GM12891 (cell line): ENCODE measurements at regions not wholly inside any gene's neighbourhood (a gene's known extent, or its start where the extent isn't known, plus 50 kb on each side); places are given as distances from the start of the nearest gene placed in this dataset.
A peak's percentile ranks its signal among the peaks of the same experiment; 100 is the strongest.

Source experiments
- DNase-seq: peaks from one replicate; pipeline ENCODE4 v3.0.0; 2011; ENCODE audit warnings: low spot score; ENCODE audit not compliant: insufficient read length
- FAIRE-seq: peaks from 2 replicates; lab custom pipeline; 2011; peaks lifted over from hg19 to GRCh38; lab: Jason Lieb, UNC
- PAX5 ChIP-seq: IDR thresholded peaks from 2 replicates; pipeline ENCODE4 v1.6.1; 2011; ENCODE audit warnings: low read length, moderate library complexity, mild to moderate bottlenecking; ENCODE audit not compliant: insufficient read depth, severe bottlenecking
- POLR2A ChIP-seq: IDR thresholded peaks from 2 replicates; pipeline ENCODE4 v1.6.1; 2011; ENCODE audit warnings: low read depth, low read length, control low read depth
- POLR2AphosphoS5 ChIP-seq: IDR thresholded peaks from 2 replicates; pipeline ENCODE4 v1.6.1; 2011; ENCODE audit warnings: low read depth, low read length, control low read depth
- POU2F2 ChIP-seq: IDR thresholded peaks from 2 replicates; pipeline ENCODE4 v1.6.1; 2011; ENCODE audit warnings: low read depth, mild to moderate bottlenecking, control low read depth, low read length, moderate library complexity
- SPI1 ChIP-seq: IDR thresholded peaks from 2 replicates; pipeline ENCODE4 v1.6.1; 2011; ENCODE audit warnings: low read depth, low read length, control low read depth
- TAF1 ChIP-seq: IDR thresholded peaks from 2 replicates; pipeline ENCODE4 v1.6.1; 2011; ENCODE audit warnings: low read depth, low read length, control low read depth

GRCh38 chr3:43966126-43966525, 275.4 kb downstream of the ABHD5 start:
- DNase-seq (no peak), FAIRE-seq (peak; percentile 74)
- TF ChIP-seq TAF1: no peak
- no peak for TF ChIP-seq POLR2AphosphoS5
- no peak for TF ChIP-seq POU2F2
- peak; percentile 89 for TF ChIP-seq SPI1
- TF ChIP-seq POLR2A: no peak
- peak; percentile 71 for TF ChIP-seq PAX5

- DNase-seq: no peak
- no peak for FAIRE-seq
- TF ChIP-seq POLR2A (no peak), POU2F2 (no peak)
Observed at GRCh38 chr3:43966530-43966929, 275.2 kb upstream of the TOPAZ1 start.

- TF ChIP-seq POLR2AphosphoS5: no peak
- no peak for TF ChIP-seq PAX5
- TF ChIP-seq SPI1: no peak
- no peak for TF ChIP-seq POU2F2
- TF ChIP-seq POLR2A: no peak
- TF ChIP-seq TAF1: no peak
- DNase-seq: no peak
- no peak for FAIRE-seq
Observed at GRCh38 chr3:43968465-43968864, 273.2 kb upstream of the TOPAZ1 start.

- no peak for TF ChIP-seq POLR2AphosphoS5
- no peak for TF ChIP-seq SPI1
- TF ChIP-seq POLR2A: no peak
- TF ChIP-seq TAF1: no peak
- no peak for TF ChIP-seq PAX5
- no peak for TF ChIP-seq POU2F2
- FAIRE-seq: no peak
Observed at GRCh38 chr3:43969944-43970343, 271.7 kb upstream of the TOPAZ1 start.

GRCh38 chr3:43970351-43970750, 271.3 kb upstream of the TOPAZ1 start:
- no peak for FAIRE-seq
- TF ChIP-seq TAF1 (no peak), POLR2A (no peak), POLR2AphosphoS5 (no peak), SPI1 (no peak), POU2F2 (no peak), PAX5 (no peak)
- DNase-seq: no peak

More at GRCh38 chr3:43969944-43970343, 271.7 kb upstream of the TOPAZ1 start:
- DNase-seq: no peak

- no peak for TF ChIP-seq SPI1
- TF ChIP-seq PAX5: no peak
- TF ChIP-seq POLR2A: no peak
- no peak for TF ChIP-seq POU2F2
- TF ChIP-seq TAF1: no peak
- FAIRE-seq: no peak
- no peak for DNase-seq
Observed at GRCh38 chr3:43970920-43971319, 270.8 kb upstream of the TOPAZ1 start.

- FAIRE-seq: no peak
- no peak for DNase-seq
- no peak for TF ChIP-seq POU2F2
- TF ChIP-seq TAF1: no peak
- no peak for TF ChIP-seq POLR2A
- TF ChIP-seq SPI1: no peak
- TF ChIP-seq POLR2AphosphoS5: no peak
- TF ChIP-seq PAX5: no peak
Observed at GRCh38 chr3:43971486-43971885, 270.2 kb upstream of the TOPAZ1 start.

GRCh38 chr3:43978708-43979107, 263.0 kb upstream of the TOPAZ1 start:
- no peak for TF ChIP-seq TAF1
- TF ChIP-seq SPI1: no peak
- TF ChIP-seq POU2F2: no peak
- TF ChIP-seq POLR2A: no peak
- TF ChIP-seq PAX5: no peak
- no peak for TF ChIP-seq POLR2AphosphoS5
- no peak for FAIRE-seq
- no peak for DNase-seq

- FAIRE-seq (no peak), DNase-seq (no peak)
- TF ChIP-seq POLR2A: no peak
- no peak for TF ChIP-seq TAF1
- TF ChIP-seq SPI1: no peak
- TF ChIP-seq POLR2AphosphoS5: no peak
Observed at GRCh38 chr3:43979645-43980044, 262.0 kb upstream of the TOPAZ1 start.

GRCh38 chr3:43994657-43995546, 246.8 kb upstream of the TOPAZ1 start:
- FAIRE-seq: peak; percentile 72
- TF ChIP-seq TAF1 (no peak), POLR2A (no peak), POLR2AphosphoS5 (no peak), PAX5 (no peak), POU2F2 (no peak), SPI1 (no peak)
- DNase-seq: no peak
